Neural cell (in vitro differentiated cells): ENCODE measurements at regions not wholly inside any gene's neighbourhood (a gene's known extent, or its start where the extent isn't known, plus 50 kb on each side); places are given as distances from the start of the nearest gene placed in this dataset.

Experiments
- H2AFZ ChIP-seq: fragments of 200-600, 300-800 bp; sonication (generic), shearing (Covaris generic); 2 replicates; pipeline ENCODE4 v1.6.0; 2014; ENCODE audit warnings: low read depth, mild to moderate bottlenecking, antibody characterized with exemption, low read length, moderate library complexity
- H3F3A ChIP-seq: fragments of 200-600 bp; shearing (Covaris generic); 2 replicates; pipeline ENCODE4 v1.6.1; 2016; ENCODE audit warnings: mild to moderate bottlenecking, moderate library complexity, mixed read lengths, antibody characterized with exemption, low read length; ENCODE audit not compliant: insufficient read depth, poor library complexity, severe bottlenecking
- H3K27ac ChIP-seq: fragments of 200-600, 300-800 bp; sonication (generic), shearing (Covaris generic); 2 replicates; pipeline ENCODE4 v1.5.1; 2014; ENCODE audit warnings: mild to moderate bottlenecking, low read length, moderate library complexity
- H3K27me3 ChIP-seq: fragments of 300-800, 200-600 bp; sonication (generic), shearing (Covaris generic); 2 replicates; pipeline ENCODE4 v1.6.0; 2014; ENCODE audit warnings: mild to moderate bottlenecking, low read depth, low read length, moderate library complexity; ENCODE audit not compliant: insufficient read depth
- H3K36me3 ChIP-seq: fragments of 300-800, 200-600 bp; sonication (generic), shearing (Covaris generic); 2 replicates; pipeline ENCODE4 v1.5.1; 2014; ENCODE audit warnings: mild to moderate bottlenecking, antibody characterized with exemption, low read length, moderate library complexity; ENCODE audit not compliant: insufficient read depth
- H3K4me2 ChIP-seq: fragments of 300-800, 200-600 bp; sonication (generic), shearing (Covaris generic); 2 replicates; pipeline ENCODE4 v1.6.0; 2014; ENCODE audit warnings: mild to moderate bottlenecking, low read length
- H3K4me3 ChIP-seq: fragments of 300-800, 200-600 bp; sonication (generic), shearing (Covaris generic); 2 replicates; pipeline ENCODE4 v1.5.1; 2014; ENCODE audit warnings: mild to moderate bottlenecking, low read length, moderate library complexity
- H3K79me2 ChIP-seq: fragments of 200-600 bp; shearing (Covaris generic); replicated peaks from 2 replicates; pipeline ENCODE4 v1.6.0; 2014; ENCODE audit warnings: mild to moderate bottlenecking, low read length, moderate library complexity; ENCODE audit not compliant: insufficient read depth
- H3K9ac ChIP-seq: fragments of 300-800, 200-600 bp; sonication (generic), shearing (Covaris generic); 2 replicates; pipeline ENCODE4 v1.6.1; 2016; ENCODE audit warnings: mild to moderate bottlenecking, low read length, mixed read lengths
- H3K9me2 ChIP-seq: fragments of 200-600 bp; shearing (Covaris generic); 2 replicates; pipeline ENCODE4 v1.6.1; 2016; ENCODE audit warnings: mild to moderate bottlenecking, low read length, mixed read lengths; ENCODE audit not compliant: insufficient read depth
- H3K9me3 ChIP-seq: fragments of 200-600, 300-800 bp; sonication (generic), shearing (Covaris generic); 2 replicates; pipeline ENCODE4 v1.6.1; 2016; ENCODE audit warnings: mild to moderate bottlenecking, mixed run types, low read length, moderate library complexity, mixed read lengths
- H4K20me1 ChIP-seq: fragments of 200-600 bp; shearing (Covaris generic); 2 replicates; pipeline ENCODE4 v1.6.1; 2016; ENCODE audit warnings: mild to moderate bottlenecking, mixed run types; ENCODE audit not compliant: insufficient read depth
- CTCF ChIP-seq: fragments of 450-650 bp; IDR thresholded peaks from 2 replicates; pipeline ENCODE4 v1.5.1; 2014; ENCODE audit warnings: antibody characterized with exemption, mild to moderate bottlenecking, moderate library complexity; ENCODE audit not compliant: poor library complexity, severe bottlenecking
- EP300 ChIP-seq: fragments of 450-650 bp; conservative IDR thresholded peaks from 2 replicates; pipeline ENCODE4 v1.6.1; 2014; ENCODE audit warnings: antibody characterized with exemption, mild to moderate bottlenecking, moderate library complexity; ENCODE audit not compliant: poor library complexity, severe bottlenecking
- EZH2 ChIP-seq: fragments of 200-600, 300-800 bp; shearing (Covaris generic), sonication (generic); IDR thresholded peaks from 2 replicates; pipeline ENCODE4 v1.6.1; 2014; ENCODE audit warnings: antibody characterized with exemption, low read length, borderline replicate concordance, mild to moderate bottlenecking; ENCODE audit not compliant: insufficient read depth, poor library complexity, severe bottlenecking
- MXI1 ChIP-seq: fragments of 450-650 bp; conservative IDR thresholded peaks from 2 replicates; pipeline ENCODE4 v1.6.1; 2014; ENCODE audit warnings: antibody characterized with exemption, mild to moderate bottlenecking; ENCODE audit not compliant: poor library complexity, severe bottlenecking
- POLR2AphosphoS5 ChIP-seq: IDR thresholded peaks from 2 replicates; pipeline ENCODE4 v1.6.1; 2012
- RAD21 ChIP-seq: fragments of 450-650 bp; conservative IDR thresholded peaks from 2 replicates; pipeline ENCODE4 v1.6.1; 2014; ENCODE audit warnings: antibody characterized with exemption, mild to moderate bottlenecking, moderate library complexity
- REST ChIP-seq: IDR thresholded peaks from 2 replicates; pipeline ENCODE4 v1.6.1; 2012; ENCODE audit warnings: borderline replicate concordance
- SMC3 ChIP-seq: fragments of 450-650 bp; conservative IDR thresholded peaks from 2 replicates; pipeline ENCODE4 v1.6.1; 2014; ENCODE audit warnings: antibody characterized with exemption, mild to moderate bottlenecking, moderate library complexity; ENCODE audit not compliant: poor library complexity
- TAF1 ChIP-seq: IDR thresholded peaks from 2 replicates; pipeline ENCODE4 v1.6.1; 2012; ENCODE audit warnings: low read depth

GRCh38 chr4:1569461-1570151 lies 114.5 kb downstream of the FAM53A start:
- TF ChIP-seq MXI1 (no peak), CTCF (no peak), SMC3 (no peak), EP300 (no peak), RAD21 (no peak), EZH2 (no peak), TAF1 (no peak), REST (no peak), POLR2AphosphoS5 (no peak)
- no peaks in the 10 kb centered on the region for H3K9me3 ChIP-seq
- no peak overlapping the region for H3K4me3 ChIP-seq
- H3K4me2 ChIP-seq: no peak overlapping the region
- H3K9ac ChIP-seq: no peak overlapping the region
- no peaks in the 10 kb centered on the region for H4K20me1 ChIP-seq
- no peak overlapping the region for H3K27ac ChIP-seq
- no peaks in the 10 kb centered on the region for H3K36me3 ChIP-seq
- no peaks in the 10 kb centered on the region for H3K79me2 ChIP-seq
- H3K27me3 ChIP-seq: no peaks in the 10 kb centered on the region
- H3K9me2 ChIP-seq: no peaks in the 10 kb centered on the region
- H2AFZ ChIP-seq: no peak overlapping the region
- no peaks in the 10 kb centered on the region for H3F3A ChIP-seq

- no peak overlapping the region for H3K27ac ChIP-seq
- H3K27me3 ChIP-seq: no peaks in the 10 kb centered on the region
- no peaks in the 10 kb centered on the region for H4K20me1 ChIP-seq
- no peaks in the 10 kb centered on the region for H3K79me2 ChIP-seq
- no peak overlapping the region for H3K4me3 ChIP-seq
- no peaks in the 10 kb centered on the region for H3K9me2 ChIP-seq
- no peak overlapping the region for H3K9ac ChIP-seq
- no peak overlapping the region for H3K4me2 ChIP-seq
- TF ChIP-seq MXI1 (no peak), CTCF (no peak), TAF1 (no peak), SMC3 (no peak)
- no peaks in the 10 kb centered on the region for H3K36me3 ChIP-seq
- H3K9me3 ChIP-seq: no peaks in the 10 kb centered on the region
- H2AFZ ChIP-seq: no peak overlapping the region
- no peaks in the 10 kb centered on the region for H3F3A ChIP-seq
Measured at GRCh38 chr4:1568855-1569460, 115.2 kb downstream of the FAM53A start.
